Osteoblast (primary cell): ENCODE measurements at regions not wholly inside any gene's neighbourhood (a gene's known extent, or its start where the extent isn't known, plus 50 kb on each side); places are given as distances from the start of the nearest gene placed in this dataset.

Source experiments
- DNase-seq: peaks from one replicate; pipeline ENCODE4 v3.0.0; 2011; ENCODE audit warnings: low spot score, mixed read lengths; ENCODE audit not compliant: insufficient read length; ENCODE audit errors: missing footprints
- H2AFZ ChIP-seq: 2 replicates; pipeline ENCODE4 v1.6.0; 2011; ENCODE audit warnings: mild to moderate bottlenecking, low read length
- H3K27ac ChIP-seq: 2 replicates; pipeline ENCODE4 v1.5.1; 2011; ENCODE audit warnings: mild to moderate bottlenecking, low read depth, low read length, moderate library complexity
- H3K27me3 ChIP-seq: 2 replicates; pipeline ENCODE4 v1.6.0; 2012; ENCODE audit warnings: mild to moderate bottlenecking, control low read depth, inconsistent platforms, low read length, moderate library complexity; ENCODE audit not compliant: insufficient read depth
- H3K36me3 ChIP-seq: 2 replicates; pipeline ENCODE4 v1.5.1; 2011; ENCODE audit warnings: mild to moderate bottlenecking, low read length, control low read depth, moderate library complexity; ENCODE audit not compliant: insufficient read depth
- H3K4me1 ChIP-seq: 2 replicates; pipeline ENCODE4 v1.5.1; 2011; ENCODE audit warnings: mild to moderate bottlenecking, low read length, control low read depth, moderate library complexity; ENCODE audit not compliant: insufficient read depth
- H3K4me2 ChIP-seq: 2 replicates; pipeline ENCODE4 v1.6.0; 2011; ENCODE audit warnings: mild to moderate bottlenecking, low read length; ENCODE audit not compliant: insufficient read depth
- H3K4me3 ChIP-seq: fragments of 200-600 bp; sonication (generic); 3 replicates; pipeline ENCODE4 v1.5.1; 2012; ENCODE audit warnings: mild to moderate bottlenecking, low read length, inconsistent platforms; ENCODE audit not compliant: insufficient read depth
- H3K79me2 ChIP-seq: 2 replicates; pipeline ENCODE4 v1.6.0; 2012; ENCODE audit warnings: mild to moderate bottlenecking, low read length, control low read depth, inconsistent platforms; ENCODE audit not compliant: insufficient read depth
- H3K9me3 ChIP-seq: 2 replicates; pipeline ENCODE4 v1.5.1; 2011; ENCODE audit warnings: low read depth, low read length, control low read depth
- H4K20me1 ChIP-seq: 2 replicates; pipeline ENCODE4 v1.6.0; 2012; ENCODE audit warnings: mild to moderate bottlenecking, low read length, control low read depth; ENCODE audit not compliant: insufficient read depth
- CTCF ChIP-seq: IDR thresholded peaks from 2 replicates; pipeline ENCODE4 v1.5.1; 2011; ENCODE audit warnings: mild to moderate bottlenecking, low read depth, low read length, moderate library complexity; ENCODE audit errors: extremely low read depth

- Histone ChIP-seq H3K4me2 (no peak overlapping the region), H4K20me1 (no peaks in the 10 kb centered on the region), H3K9me3 (no peaks in the 10 kb centered on the region), H3K79me2 (no peaks in the 10 kb centered on the region), H3K27ac (no peak overlapping the region), H3K4me3 (no peak overlapping the region), H3K27me3 (no peaks in the 10 kb centered on the region), H3K36me3 (no peaks in the 10 kb centered on the region), H3K4me1 (peaks cover 2% of the 10 kb centered on the region), H2AFZ (no peak overlapping the region)
- DNase-seq = no peak
- TF ChIP-seq CTCF = no peak
Observed at GRCh38 chr2:113838744-113839444, 51.0 kb upstream of the ACTR3 start.

GRCh38 chr2:113838277-113838676, 51.6 kb upstream of the ACTR3 start:
- Histone ChIP-seq H3K4me1 (no peaks in the 10 kb centered on the region), H3K27ac (no peak overlapping the region), H2AFZ (no peak overlapping the region), H3K27me3 (no peaks in the 10 kb centered on the region), H3K36me3 (no peaks in the 10 kb centered on the region), H3K4me3 (no peak overlapping the region), H3K79me2 (no peaks in the 10 kb centered on the region), H3K9me3 (no peaks in the 10 kb centered on the region), H4K20me1 (no peaks in the 10 kb centered on the region), H3K4me2 (no peak overlapping the region)
- DNase-seq = no peak
- no peak for TF ChIP-seq CTCF

GRCh38 chr2:113834051-113834730, 55.7 kb upstream of the ACTR3 start:
- Histone ChIP-seq H3K9me3 (no peaks in the 10 kb centered on the region), H3K4me3 (no peak overlapping the region), H3K27me3 (no peaks in the 10 kb centered on the region), H3K79me2 (no peaks in the 10 kb centered on the region), H4K20me1 (no peaks in the 10 kb centered on the region), H2AFZ (no peak overlapping the region), H3K4me1 (peaks cover 5% of the 10 kb centered on the region), H3K27ac (no peak overlapping the region), H3K4me2 (no peak overlapping the region), H3K36me3 (no peaks in the 10 kb centered on the region)
- no peak for DNase-seq
- no peak for TF ChIP-seq CTCF

GRCh38 chr2:113832795-113833290, 57.0 kb upstream of the ACTR3 start:
- TF ChIP-seq CTCF = no peak

More at GRCh38 chr2:113832795-113833290, 57.0 kb upstream of the ACTR3 start:
- no peak overlapping the region for H3K4me3 ChIP-seq
- H3K27me3 ChIP-seq = no peaks in the 10 kb centered on the region
- H2AFZ ChIP-seq = no peak overlapping the region
- no peaks in the 10 kb centered on the region for H3K9me3 ChIP-seq
- no peaks in the 10 kb centered on the region for H4K20me1 ChIP-seq
- no peak overlapping the region for H3K27ac ChIP-seq
- no peaks in the 10 kb centered on the region for H3K36me3 ChIP-seq
- no peaks in the 10 kb centered on the region for H3K79me2 ChIP-seq
- DNase-seq = no peak
- H3K4me1 ChIP-seq = peaks cover 5% of the 10 kb centered on the region
- no peak overlapping the region for H3K4me2 ChIP-seq
